HepG2 (cell line): ENCODE measurements at regions not wholly inside any gene's neighbourhood (a gene's known extent, or its start where the extent isn't known, plus 50 kb on each side); places are given as distances from the start of the nearest gene placed in this dataset.

ENCODE experiments used
- ADNP ChIP-seq: sonication (generic); formaldehyde crosslinking; IDR thresholded peaks from 2 replicates; pipeline ENCODE4 v1.4.0; 2020; ENCODE audit warnings: missing genetic modification reagents
- CBFB ChIP-seq: sonication (generic); formaldehyde crosslinking; IDR thresholded peaks from 2 replicates; pipeline ENCODE4 v1.4.0; 2020; ENCODE audit warnings: missing genetic modification reagents
- CREB3 ChIP-seq: sonication (generic); formaldehyde crosslinking; IDR thresholded peaks from 2 replicates; pipeline ENCODE4 v1.5.0; 2020; ENCODE audit warnings: missing genetic modification reagents
- DDIT3 ChIP-seq: sonication (generic); formaldehyde crosslinking; IDR thresholded peaks from 2 replicates; pipeline ENCODE4 v1.4.0; 2020; ENCODE audit warnings: mild to moderate bottlenecking, missing genetic modification reagents
- HMG20A ChIP-seq: IDR thresholded peaks from 2 replicates; pipeline ENCODE4 v1.6.1; 2016; ENCODE audit warnings: borderline replicate concordance
- KLF9 ChIP-seq: IDR thresholded peaks from 2 replicates; pipeline ENCODE4 v1.6.1; 2016; ENCODE audit warnings: low read depth
- MAZ ChIP-seq, 2 experiments: sonication (generic) in 1 of 2; formaldehyde crosslinking in 1 of 2; IDR thresholded peaks; 2 replicates each; pipeline versions ENCODE4 v1.5.0 to v1.6.1; 2012 to 2020; ENCODE audit warnings: low read depth in 2 of 2, mild to moderate bottlenecking in 2 of 2, borderline replicate concordance in 1 of 2, improper control_type of control experiment in 1 of 2, low read length in 1 of 2, missing genetic modification reagents in 1 of 2, moderate library complexity in 1 of 2
- MLLT10 ChIP-seq: sonication (generic); formaldehyde crosslinking; IDR thresholded peaks from 2 replicates; pipeline ENCODE4 v1.4.0; 2020; ENCODE audit warnings: missing genetic modification reagents
- MXD4 ChIP-seq: IDR thresholded peaks from 2 replicates; pipeline ENCODE4 v1.6.1; 2016; ENCODE audit warnings: mild to moderate bottlenecking, missing biosample characterization, missing genetic modification reagents
- NRL ChIP-seq: sonication (generic); formaldehyde crosslinking; IDR thresholded peaks from 2 replicates; pipeline ENCODE4 v1.5.0; 2020; ENCODE audit warnings: missing genetic modification reagents, mild to moderate bottlenecking, moderate library complexity, borderline replicate concordance
- POLR2AphosphoS2 ChIP-seq: IDR thresholded peaks from 2 replicates; pipeline ENCODE4 v1.6.1; 2011; ENCODE audit warnings: low read depth, low read length, improper control_type of control experiment
- PTBP1 ChIP-seq: fragments of 200-400 bp; formaldehyde crosslinking; IDR thresholded peaks from 2 replicates; pipeline ENCODE4 v1.6.1; 2018; ENCODE audit warnings: low read length, low read depth; ENCODE audit not compliant: poor library complexity, severe bottlenecking
- RFX1 ChIP-seq: fragments of 450-650 bp; IDR thresholded peaks from 2 replicates; pipeline ENCODE4 v1.6.1; 2017
- RFXAP ChIP-seq: sonication (generic); formaldehyde crosslinking; IDR thresholded peaks from 2 replicates; pipeline ENCODE4 v1.4.0; 2020; ENCODE audit warnings: missing genetic modification reagents, borderline replicate concordance
- SAP130 ChIP-seq: IDR thresholded peaks from 2 replicates; pipeline ENCODE4 v1.6.1; 2016; ENCODE audit warnings: low read depth
- SMAD3 ChIP-seq: sonication (generic); formaldehyde crosslinking; IDR thresholded peaks from 2 replicates; pipeline ENCODE4 v1.4.0; 2020; ENCODE audit warnings: missing genetic modification reagents
- TFDP1 ChIP-seq: IDR thresholded peaks from 2 replicates; pipeline ENCODE4 v1.6.1; 2016; ENCODE audit warnings: missing compliant biosample characterization, missing genetic modification reagents, borderline replicate concordance
- THRA ChIP-seq: sonication (generic); formaldehyde crosslinking; IDR thresholded peaks from 2 replicates; pipeline ENCODE4 v1.4.0; 2020; ENCODE audit warnings: missing genetic modification reagents, borderline replicate concordance
- THYN1 ChIP-seq: sonication (generic); formaldehyde crosslinking; IDR thresholded peaks from 2 replicates; pipeline ENCODE4 v1.8.1; 2023; ENCODE audit warnings: low read depth, mild to moderate bottlenecking, moderate library complexity, missing genetic modification reagents, borderline replicate concordance
- ZBTB20 ChIP-seq: sonication (generic); formaldehyde crosslinking; IDR thresholded peaks from 2 replicates; pipeline ENCODE4 v1.8.1; 2023; ENCODE audit warnings: missing genetic modification reagents, low read depth, mild to moderate bottlenecking, borderline replicate concordance
- ZBTB3 ChIP-seq: sonication (generic); formaldehyde crosslinking; IDR thresholded peaks from 2 replicates; pipeline ENCODE4 v1.4.0; 2020; ENCODE audit warnings: low read depth, mild to moderate bottlenecking, moderate library complexity, missing genetic modification reagents, borderline replicate concordance
- ZEB1 ChIP-seq: IDR thresholded peaks from 2 replicates; pipeline ENCODE4 v1.6.1; 2012; ENCODE audit warnings: mild to moderate bottlenecking, low read depth, inconsistent platforms; ENCODE audit not compliant: insufficient replicate concordance
- ZNF331 ChIP-seq: sonication (generic); formaldehyde crosslinking; IDR thresholded peaks from 2 replicates; pipeline ENCODE4 v1.4.0; 2020; ENCODE audit warnings: missing genetic modification reagents
- ZNF564 ChIP-seq: sonication (generic); formaldehyde crosslinking; IDR thresholded peaks from 2 replicates; pipeline ENCODE4 v1.8.1; 2023; ENCODE audit warnings: mild to moderate bottlenecking, missing genetic modification reagents

GRCh38 chr2:2901384-2902345 is 476.0 kb downstream of the EIPR1 start (continued):
- TF ChIP-seq ZNF331 (CRISPR knock-in tag) (0 out of 2 replicates have a peak, but pooled peaks have one; percentile 15), DDIT3 (CRISPR knock-in tag) (no peak), TFDP1 (CRISPR knock-in tag) (no peak), HMG20A (CRISPR knock-in tag) (no peak), SAP130 (CRISPR knock-in tag) (no peak), RFXAP (CRISPR knock-in tag) (no peak), THYN1 (CRISPR knock-in tag) (no peak), ADNP (CRISPR knock-in tag) (no peak), POLR2AphosphoS2 (no peak), NRL (no peak), ZBTB20 (CRISPR knock-in tag) (no peak), ZBTB3 (CRISPR knock-in tag) (no peak), MAZ (IDR thresholded peaks at IDR 0.05; ENCODE audit: borderline replicate concordance, low read depth, low read length) (no peak), MAZ (CRISPR knock-in tag; IDR thresholded peaks at IDR 0.05; ENCODE audit: low read depth) (no peak), SMAD3 (CRISPR knock-in tag) (no peak), PTBP1 (no peak), RFX1 (no peak), MLLT10 (no peak), CREB3 (CRISPR knock-in tag) (no peak), KLF9 (CRISPR knock-in tag) (no peak), MXD4 (CRISPR knock-in tag) (no peak), CBFB (CRISPR knock-in tag) (no peak), ZEB1 (peak; percentile 66), THRA (CRISPR knock-in tag) (no peak), ZNF564 (CRISPR knock-in tag) (no peak)
